T-helper 2 cell treated with Interferon-gamma antibody and Interleukin-4, amounts not matched to agents 5 μg/mL and 100 μg/mL, for 36 hours (primary cell): ENCODE measurements at regions not wholly inside any gene's neighbourhood (a gene's known extent, or its start where the extent isn't known, plus 50 kb on each side); places are given as distances from the start of the nearest gene placed in this dataset.

ENCODE experiments used
- DNase-seq: peaks from one replicate; pipeline ENCODE4 v3.0.0; 2021; ENCODE audit warnings: low spot score
- H3K27ac Mint-ChIP-seq: one replicate; pipeline ENCODE4 v1.8.0; 2021; ENCODE audit warnings: mild to moderate bottlenecking, mixed read lengths
- H3K27me3 Mint-ChIP-seq: one replicate; pipeline ENCODE4 v1.8.0; 2021; ENCODE audit warnings: low read depth, mixed read lengths
- H3K36me3 Mint-ChIP-seq: one replicate; pipeline ENCODE4 v1.8.0; 2021; ENCODE audit warnings: low read depth, mixed read lengths
- H3K4me1 Mint-ChIP-seq: one replicate; pipeline ENCODE4 v1.8.0; 2021; ENCODE audit warnings: low read depth, mixed read lengths
- H3K4me3 Mint-ChIP-seq: one replicate; pipeline ENCODE4 v1.8.0; 2022; ENCODE audit warnings: mild to moderate bottlenecking, moderate library complexity, mixed read lengths
- H3K9me3 Mint-ChIP-seq: one replicate; pipeline ENCODE4 v1.8.0; 2021; ENCODE audit warnings: mixed read lengths

GRCh38 chr10:128519581-128519980 is 393.4 kb upstream of the MKI67 start:
- H3K4me1 Mint-ChIP-seq = no peaks in the 10 kb centered on the region
- no peaks in the 10 kb centered on the region for H3K36me3 Mint-ChIP-seq
- DNase-seq = no peak
- no peaks in the 10 kb centered on the region for H3K27me3 Mint-ChIP-seq
- H3K4me3 Mint-ChIP-seq = no peak overlapping the region
- no peak overlapping the region for H3K27ac Mint-ChIP-seq
- H3K9me3 Mint-ChIP-seq = no peaks in the 10 kb centered on the region

- DNase-seq = no peak
- H3K27ac Mint-ChIP-seq = no peak overlapping the region
- no peak overlapping the region for H3K4me3 Mint-ChIP-seq
- H3K27me3 Mint-ChIP-seq = no peaks in the 10 kb centered on the region
- H3K9me3 Mint-ChIP-seq = no peaks in the 10 kb centered on the region
- H3K4me1 Mint-ChIP-seq = no peaks in the 10 kb centered on the region
- H3K36me3 Mint-ChIP-seq = no peaks in the 10 kb centered on the region
These were observed 394.1 kb upstream of the MKI67 start for GRCh38 chr10:128520211-128520815.

GRCh38 chr10:128522551-128523308 is 396.5 kb upstream of the MKI67 start:
- Mint-ChIP-seq H3K27me3 (no peaks in the 10 kb centered on the region), H3K4me1 (no peaks in the 10 kb centered on the region), H3K4me3 (no peak overlapping the region), H3K27ac (no peak overlapping the region), H3K36me3 (no peaks in the 10 kb centered on the region), H3K9me3 (no peaks in the 10 kb centered on the region)
- DNase-seq = no peak

- no peak for DNase-seq
- H3K4me3 Mint-ChIP-seq = no peak overlapping the region
- H3K27ac Mint-ChIP-seq = no peak overlapping the region
- no peaks in the 10 kb centered on the region for H3K4me1 Mint-ChIP-seq
- no peaks in the 10 kb centered on the region for H3K36me3 Mint-ChIP-seq
- H3K27me3 Mint-ChIP-seq = peaks cover 2% of the 10 kb centered on the region
- H3K9me3 Mint-ChIP-seq = no peaks in the 10 kb centered on the region
These were observed 399.2 kb upstream of the MKI67 start for GRCh38 chr10:128525444-128525843.

GRCh38 chr10:128525936-128526335 is 399.7 kb upstream of the MKI67 start:
- Mint-ChIP-seq H3K27me3 (peaks cover 2% of the 10 kb centered on the region), H3K36me3 (no peaks in the 10 kb centered on the region), H3K27ac (no peak overlapping the region), H3K4me1 (no peaks in the 10 kb centered on the region), H3K9me3 (no peaks in the 10 kb centered on the region), H3K4me3 (no peak overlapping the region)
- no peak for DNase-seq

DNA sequence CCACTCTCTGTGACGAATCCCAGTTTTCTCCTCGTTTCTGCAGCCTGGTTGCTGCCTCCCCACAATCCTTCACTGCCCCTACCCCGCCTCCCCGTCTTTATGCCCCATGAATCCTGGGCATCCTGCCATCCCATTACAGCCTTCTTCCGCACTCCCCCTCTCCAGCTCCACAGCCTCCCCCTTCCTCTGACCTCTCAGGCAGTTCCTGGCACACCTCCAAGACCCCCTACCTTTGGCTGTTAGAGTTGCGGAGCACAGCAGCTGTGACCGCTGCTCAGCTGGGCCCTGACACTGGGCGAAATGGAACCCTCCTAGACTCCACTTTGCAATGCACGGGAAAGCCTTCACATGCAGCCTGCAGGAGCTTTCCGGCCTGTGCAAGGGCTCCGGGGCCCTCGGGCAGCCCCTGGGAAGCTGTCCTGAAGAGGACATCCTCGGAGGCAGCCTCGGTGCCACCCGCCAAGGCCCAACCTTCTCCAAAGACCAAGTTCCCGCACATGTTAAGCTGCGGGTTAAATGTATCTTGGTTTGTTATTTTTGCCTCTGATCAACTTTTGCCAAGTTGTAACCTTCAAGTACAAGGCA is 400.7 kb upstream of the MKI67 start:
- no peak for DNase-seq

GRCh38 chr10:128527711-128528110 is 401.5 kb upstream of the MKI67 start:
- Mint-ChIP-seq H3K27me3 (peaks cover 2% of the 10 kb centered on the region), H3K9me3 (no peaks in the 10 kb centered on the region), H3K36me3 (no peaks in the 10 kb centered on the region), H3K27ac (no peak overlapping the region), H3K4me3 (no peak overlapping the region), H3K4me1 (no peaks in the 10 kb centered on the region)
- DNase-seq = no peak

More for the DNA sequence above, 400.7 kb upstream of the MKI67 start:
- Mint-ChIP-seq H3K36me3 (no peaks in the 10 kb centered on the region), H3K27ac (no peak overlapping the region), H3K9me3 (no peaks in the 10 kb centered on the region), H3K4me3 (no peak overlapping the region), H3K27me3 (peaks cover 2% of the 10 kb centered on the region), H3K4me1 (no peaks in the 10 kb centered on the region)

GRCh38 chr10:128528167-128528566 is 401.9 kb upstream of the MKI67 start:
- H3K27me3 Mint-ChIP-seq = peaks cover 2% of the 10 kb centered on the region
- no peaks in the 10 kb centered on the region for H3K9me3 Mint-ChIP-seq
- H3K4me3 Mint-ChIP-seq = no peak overlapping the region

DNA sequence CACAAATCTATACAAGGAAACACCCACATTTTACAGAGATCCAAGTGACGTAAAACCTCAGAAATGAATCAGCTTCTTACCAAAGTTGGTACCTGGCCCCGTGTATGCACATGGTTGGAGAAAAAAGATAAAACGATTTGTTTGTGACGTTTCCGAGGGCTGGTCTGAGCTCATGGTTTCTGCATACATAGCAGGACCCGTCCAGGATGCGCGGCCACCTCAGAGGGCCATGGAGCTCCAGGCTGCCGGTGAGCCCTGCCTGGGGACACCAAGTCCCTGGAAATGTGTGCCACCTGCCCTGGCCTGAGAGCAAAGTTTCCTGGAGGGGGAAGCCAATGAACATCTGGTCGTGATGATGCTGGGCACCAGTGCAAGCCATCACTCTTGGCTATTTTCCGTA is 402.6 kb upstream of the MKI67 start:
- peaks cover 2% of the 10 kb centered on the region for H3K27me3 Mint-ChIP-seq
- H3K9me3 Mint-ChIP-seq = no peaks in the 10 kb centered on the region
- no peak for DNase-seq
- no peak overlapping the region for H3K4me3 Mint-ChIP-seq
- no peaks in the 10 kb centered on the region for H3K36me3 Mint-ChIP-seq
- no peak overlapping the region for H3K27ac Mint-ChIP-seq
- no peaks in the 10 kb centered on the region for H3K4me1 Mint-ChIP-seq

More at GRCh38 chr10:128528167-128528566, 401.9 kb upstream of the MKI67 start:
- DNase-seq = no peak
- no peaks in the 10 kb centered on the region for H3K4me1 Mint-ChIP-seq
- H3K36me3 Mint-ChIP-seq = no peaks in the 10 kb centered on the region
- no peak overlapping the region for H3K27ac Mint-ChIP-seq

DNA sequence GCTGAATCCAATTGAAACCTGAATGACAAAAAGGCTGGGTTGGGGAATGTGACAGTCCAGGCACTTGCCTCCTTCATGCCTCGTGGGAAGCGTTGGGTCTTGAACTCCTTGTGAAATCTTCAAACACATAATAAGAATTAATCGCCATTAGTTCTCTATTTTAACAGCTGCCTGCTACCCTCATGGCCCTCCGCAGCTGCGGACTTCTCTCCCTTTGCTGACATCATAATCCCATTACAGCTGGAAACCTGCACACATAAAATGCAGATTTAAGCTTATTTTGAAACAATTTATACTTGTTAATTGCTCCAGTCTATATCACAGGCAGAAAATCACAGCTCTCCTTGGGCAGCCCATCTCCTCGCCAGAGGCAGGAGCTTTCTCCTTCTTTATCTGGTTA is 403.0 kb upstream of the MKI67 start:
- Mint-ChIP-seq H3K9me3 (no peaks in the 10 kb centered on the region), H3K4me1 (no peaks in the 10 kb centered on the region), H3K27ac (no peak overlapping the region), H3K27me3 (peaks cover 2% of the 10 kb centered on the region), H3K4me3 (no peak overlapping the region), H3K36me3 (no peaks in the 10 kb centered on the region)
- no peak for DNase-seq

DNA sequence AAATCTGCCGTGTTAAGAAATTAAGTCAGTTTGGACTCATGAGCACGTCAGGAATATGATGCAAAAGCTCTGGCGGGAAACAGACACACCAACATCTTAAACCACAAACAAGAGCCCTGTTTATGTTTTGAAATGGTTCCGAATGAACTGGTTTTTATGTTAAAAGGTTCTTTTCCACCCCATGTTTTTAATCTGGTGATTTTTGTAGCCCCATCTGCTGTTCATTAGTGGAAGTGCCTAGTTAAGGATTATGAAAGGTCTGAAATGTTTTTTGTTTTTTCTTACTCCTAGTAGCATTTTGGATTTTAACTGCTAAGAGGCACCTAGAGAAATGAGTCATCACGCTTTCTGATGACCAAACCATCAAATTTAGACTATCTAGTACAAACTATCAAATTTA is 404.1 kb upstream of the MKI67 start:
- no peaks in the 10 kb centered on the region for H3K36me3 Mint-ChIP-seq
- no peak overlapping the region for H3K27ac Mint-ChIP-seq
- no peaks in the 10 kb centered on the region for H3K9me3 Mint-ChIP-seq
- DNase-seq = no peak
- no peaks in the 10 kb centered on the region for H3K4me1 Mint-ChIP-seq
- no peak overlapping the region for H3K4me3 Mint-ChIP-seq
- peaks cover 2% of the 10 kb centered on the region for H3K27me3 Mint-ChIP-seq

- Mint-ChIP-seq H3K4me3 (no peak overlapping the region), H3K9me3 (no peaks in the 10 kb centered on the region), H3K27ac (no peak overlapping the region), H3K27me3 (peaks cover 3% of the 10 kb centered on the region), H3K4me1 (no peaks in the 10 kb centered on the region), H3K36me3 (no peaks in the 10 kb centered on the region)
- DNase-seq = no peak
These were observed 404.7 kb upstream of the MKI67 start for GRCh38 chr10:128530946-128531345.

DNA sequence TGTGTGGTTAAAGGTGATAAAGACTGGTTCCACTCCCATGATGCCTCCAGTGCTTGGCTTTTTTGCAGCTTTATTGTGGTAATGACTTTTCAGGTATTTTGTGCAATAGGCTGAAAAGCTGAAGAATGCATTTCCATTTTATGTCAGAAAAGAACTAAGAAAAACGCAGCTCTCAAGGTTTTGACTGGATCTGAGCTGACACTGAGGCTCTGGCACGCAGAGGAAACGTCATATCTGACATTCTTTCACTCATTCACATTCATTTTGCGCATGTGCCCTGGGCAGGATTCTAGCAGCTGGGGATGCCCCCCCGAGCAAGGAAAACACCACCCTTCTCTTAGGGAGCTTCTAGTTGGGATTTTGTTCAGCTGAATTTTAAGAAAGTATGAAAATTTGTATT is 408.5 kb upstream of the MKI67 start:
- H3K36me3 Mint-ChIP-seq = no peaks in the 10 kb centered on the region
- H3K4me1 Mint-ChIP-seq = no peaks in the 10 kb centered on the region
- H3K9me3 Mint-ChIP-seq = no peaks in the 10 kb centered on the region
- no peak overlapping the region for H3K4me3 Mint-ChIP-seq
- no peak for DNase-seq
- H3K27ac Mint-ChIP-seq = no peak overlapping the region
- H3K27me3 Mint-ChIP-seq = peaks cover 31% of the 10 kb centered on the region

DNA sequence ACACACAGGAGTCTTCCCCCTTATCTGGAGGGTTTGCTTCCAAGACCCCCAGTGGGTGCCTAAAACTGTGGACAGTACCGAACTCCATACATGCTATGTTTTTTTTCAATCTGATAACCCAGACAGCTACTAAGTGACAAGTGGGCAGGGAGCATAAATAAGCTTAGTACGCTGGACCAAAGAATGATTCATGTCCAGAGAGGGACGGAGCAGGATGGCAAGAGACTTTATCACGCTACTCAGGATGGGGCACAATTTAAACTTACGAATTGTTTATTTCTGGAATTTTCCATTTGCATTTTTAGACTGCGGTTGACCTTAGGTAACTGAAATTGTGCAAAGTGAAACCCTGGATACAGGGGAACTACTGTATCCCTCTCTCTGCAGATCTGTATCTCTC is 410.0 kb upstream of the MKI67 start:
- no peak for DNase-seq

More for the DNA sequence above, 410.0 kb upstream of the MKI67 start:
- H3K27ac Mint-ChIP-seq = no peak overlapping the region
- peaks cover 42% of the 10 kb centered on the region for H3K27me3 Mint-ChIP-seq
- H3K36me3 Mint-ChIP-seq = no peaks in the 10 kb centered on the region
- H3K9me3 Mint-ChIP-seq = no peaks in the 10 kb centered on the region
- H3K4me1 Mint-ChIP-seq = no peaks in the 10 kb centered on the region
- H3K4me3 Mint-ChIP-seq = no peak overlapping the region
